Urinary bladder (tissue), 3 donors: ENCODE measurements at regions not wholly inside any gene's neighbourhood (a gene's known extent, or its start where the extent isn't known, plus 50 kb on each side); places are given as distances from the start of the nearest gene placed in this dataset.

ENCODE experiments used
- DNase-seq: peaks from one replicate; pipeline ENCODE4 v3.0.0-alpha.2; 2015; ENCODE audit errors: extremely low spot score
- H3K27ac ChIP-seq: one replicate; pipeline ENCODE4 v1.5.1; 2013; ENCODE audit warnings: low read depth, mild to moderate bottlenecking, moderate library complexity
- H3K36me3 ChIP-seq: one replicate; pipeline ENCODE4 v1.6.1; 2013; ENCODE audit warnings: mild to moderate bottlenecking, moderate library complexity; ENCODE audit not compliant: insufficient read depth
- H3K4me1 ChIP-seq: one replicate; pipeline ENCODE4 v1.6.1; 2013; ENCODE audit warnings: mild to moderate bottlenecking, moderate library complexity; ENCODE audit not compliant: insufficient read depth
- H3K4me3 ChIP-seq: one replicate; pipeline ENCODE4 v1.5.1; 2013; ENCODE audit warnings: low read depth, low read length
- WGBS: extraction: QIAGEN DNeasy Blood & Tissue Kit; methylation state at CpG from one replicate; pipeline ENCODE4 v1.1.7; 2013; 5-methylcytosine and 5-hydroxymethylcytosine counted together
- donor health status: healthy with polysubstance abuse.
- donor health status: healthy.

DNA sequence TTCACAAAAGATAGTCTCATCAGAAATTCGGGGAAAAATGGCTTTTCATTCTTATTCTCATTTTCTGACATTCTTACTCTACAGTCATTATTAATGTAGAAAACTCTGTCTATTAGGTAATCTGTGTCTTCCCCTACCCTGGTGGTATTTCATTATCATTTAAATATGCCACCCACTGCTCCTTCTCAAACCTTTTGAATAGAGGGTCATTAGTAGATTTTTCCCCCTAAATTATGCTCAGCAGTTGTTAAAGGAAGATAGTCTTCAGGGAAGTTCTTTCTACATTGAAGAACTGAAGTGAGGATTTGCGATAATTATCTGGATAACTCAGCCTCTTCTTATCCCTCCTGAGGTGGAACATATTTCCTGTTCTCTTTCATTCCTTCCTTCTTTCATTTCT is 989.5 kb upstream of the RBFOX1 start:
- no peak for DNase-seq
- WGBS: 15% methylated on average over 2 of the region's 2 CpGs
- H3K4me1 ChIP-seq: no peaks in the 10 kb centered on the region
- no peak overlapping the region for H3K4me3 ChIP-seq
- H3K36me3 ChIP-seq: no peaks in the 10 kb centered on the region
- no peak overlapping the region for H3K27ac ChIP-seq

DNA sequence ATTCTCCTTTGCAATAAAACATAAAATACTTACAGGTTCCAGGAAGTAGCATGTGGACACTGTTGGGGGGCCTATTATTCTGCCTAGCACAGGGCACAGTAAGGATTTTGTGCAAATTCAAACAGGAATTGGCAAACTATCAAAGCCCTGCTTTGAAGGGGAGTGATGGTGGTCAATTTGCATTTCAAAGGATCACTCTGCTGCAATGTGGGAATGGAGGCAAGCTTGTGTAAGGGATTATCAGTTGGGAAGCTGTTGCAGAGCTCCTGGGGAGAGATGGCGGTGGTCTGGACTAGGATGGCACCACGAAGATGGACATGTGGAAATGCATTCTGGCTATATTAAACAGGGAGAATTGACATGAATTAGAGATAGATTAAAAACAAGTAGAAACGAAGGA is 990.7 kb upstream of the RBFOX1 start:
- no peaks in the 10 kb centered on the region for H3K4me1 ChIP-seq
- no peaks in the 10 kb centered on the region for H3K36me3 ChIP-seq
- no peak overlapping the region for H3K4me3 ChIP-seq
- no peak for DNase-seq
- no peak overlapping the region for H3K27ac ChIP-seq
- WGBS: 43% methylated on average over 3 of the region's 3 CpGs

DNA sequence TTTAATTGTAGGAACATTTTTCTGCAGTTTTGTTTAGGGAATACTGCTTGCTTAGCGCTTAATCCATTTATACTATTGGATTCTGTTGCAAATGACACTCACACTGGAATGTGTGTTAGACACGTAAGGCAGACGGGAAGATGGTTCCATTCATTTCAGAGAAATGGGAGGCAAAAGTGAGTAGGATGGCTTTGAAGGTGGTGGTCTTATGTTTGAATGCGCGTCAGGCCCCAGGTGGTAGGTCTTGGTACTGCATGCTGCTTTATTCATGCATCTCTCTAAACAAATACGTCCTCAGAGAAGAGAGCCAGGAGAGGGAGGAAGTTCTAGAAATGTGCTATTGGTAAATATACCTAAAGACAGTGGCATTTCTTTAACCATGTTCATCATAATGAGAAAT is 997.6 kb upstream of the RBFOX1 start:
- Histone ChIP-seq H3K4me3 (no peak overlapping the region), H3K27ac (no peak overlapping the region), H3K36me3 (no peaks in the 10 kb centered on the region), H3K4me1 (no peaks in the 10 kb centered on the region)
- WGBS: 63% methylated on average over 6 of the region's 6 CpGs
- DNase-seq: no peak

DNA sequence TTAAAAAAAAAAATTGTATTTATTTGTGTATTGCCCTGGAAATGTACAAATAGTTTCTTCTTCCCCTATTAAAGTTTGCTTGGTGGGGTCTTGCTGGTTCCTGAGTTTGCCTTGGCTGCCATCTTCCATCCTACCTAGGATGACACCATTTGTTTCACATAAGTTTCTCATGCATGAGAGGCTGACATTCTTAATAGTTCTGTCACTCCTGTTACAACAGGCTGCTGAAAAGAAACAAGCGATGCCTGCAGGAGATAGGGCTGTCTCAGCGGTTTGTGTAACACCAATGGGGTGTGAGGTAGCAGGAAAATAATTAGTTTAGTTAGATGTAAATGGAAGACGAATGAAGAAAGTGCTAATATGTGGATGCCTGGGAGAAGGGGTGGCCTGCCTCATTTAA is 1000.9 kb upstream of the RBFOX1 start:
- no peak for DNase-seq
- Histone ChIP-seq H3K36me3 (no peaks in the 10 kb centered on the region), H3K4me3 (no peak overlapping the region), H3K27ac (no peak overlapping the region), H3K4me1 (no peaks in the 10 kb centered on the region)
- WGBS: 49% methylated on average over 3 of the region's 3 CpGs

DNA sequence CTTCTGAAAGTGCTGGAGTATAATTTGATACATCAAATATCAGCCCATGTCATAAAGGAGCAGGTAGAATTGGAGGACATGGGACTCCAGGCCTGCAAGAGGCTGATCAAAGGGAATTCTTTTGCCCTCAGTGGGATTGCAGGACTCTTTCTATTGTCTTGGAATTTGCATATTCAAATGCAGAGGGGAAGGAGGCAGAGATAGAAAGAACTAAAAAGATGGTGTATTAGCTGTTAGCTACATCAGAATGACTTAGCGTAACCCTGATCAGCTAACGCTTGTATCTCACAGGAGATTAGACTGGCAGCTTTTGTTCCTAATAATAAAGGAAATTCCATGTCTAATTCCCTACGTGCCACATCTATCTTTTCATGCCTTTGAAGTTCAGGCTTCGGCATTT is 1014.7 kb upstream of the RBFOX1 start:
- DNase-seq: no peak
- no peaks in the 10 kb centered on the region for H3K36me3 ChIP-seq
- H3K4me3 ChIP-seq: no peak overlapping the region
- H3K27ac ChIP-seq: no peak overlapping the region
- 41% methylated on average over 4 of the region's 4 CpGs for WGBS
- H3K4me1 ChIP-seq: no peaks in the 10 kb centered on the region

DNA sequence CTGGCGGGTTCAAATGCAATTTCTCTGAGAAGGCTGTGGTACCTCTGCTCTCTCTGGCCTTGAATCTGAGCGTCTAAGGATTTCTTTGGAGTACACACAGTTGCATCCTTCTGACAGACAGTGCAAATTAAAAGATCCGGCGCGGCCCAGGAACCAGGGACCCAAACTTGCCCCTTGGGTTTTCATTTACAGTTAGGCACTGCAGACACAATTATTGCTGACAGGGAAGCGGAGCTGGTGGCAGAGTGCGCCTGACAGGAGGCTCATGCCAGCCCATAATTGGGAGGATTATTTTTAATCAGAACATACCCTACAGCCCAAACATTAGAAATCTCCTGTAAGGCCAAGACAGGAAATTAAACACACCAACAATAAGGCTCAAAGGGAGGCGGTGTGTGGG is 1023.4 kb upstream of the RBFOX1 start:
- no peaks in the 10 kb centered on the region for H3K36me3 ChIP-seq
- H3K4me1 ChIP-seq: no peaks in the 10 kb centered on the region
- H3K4me3 ChIP-seq: no peak overlapping the region
- no peak overlapping the region for H3K27ac ChIP-seq
- 45% methylated on average over 8 of the region's 8 CpGs for WGBS
- DNase-seq: no peak

DNA sequence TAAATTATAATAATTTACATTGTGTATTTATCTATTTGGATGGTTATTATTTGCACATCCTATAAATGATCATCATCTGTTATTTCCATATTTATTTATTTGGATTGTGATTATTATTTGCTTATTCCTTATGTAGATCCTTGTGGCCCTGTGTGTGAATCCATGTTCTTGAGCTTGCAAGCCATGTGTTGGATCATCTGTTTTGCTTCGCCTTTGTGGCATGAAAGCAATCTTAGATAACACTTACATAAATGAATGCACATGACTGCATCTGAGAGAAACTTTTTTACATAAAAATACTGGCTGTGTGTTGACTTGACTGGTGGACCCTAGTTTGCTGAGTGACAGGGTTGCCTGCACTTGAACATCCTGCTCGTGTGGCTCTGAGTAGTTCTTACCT is 1024.5 kb upstream of the RBFOX1 start:
- Histone ChIP-seq H3K4me3 (no peak overlapping the region), H3K4me1 (no peaks in the 10 kb centered on the region), H3K27ac (no peak overlapping the region), H3K36me3 (no peaks in the 10 kb centered on the region)
- WGBS: 55% methylated on average over 2 of the region's 2 CpGs
- DNase-seq: no peak

DNA sequence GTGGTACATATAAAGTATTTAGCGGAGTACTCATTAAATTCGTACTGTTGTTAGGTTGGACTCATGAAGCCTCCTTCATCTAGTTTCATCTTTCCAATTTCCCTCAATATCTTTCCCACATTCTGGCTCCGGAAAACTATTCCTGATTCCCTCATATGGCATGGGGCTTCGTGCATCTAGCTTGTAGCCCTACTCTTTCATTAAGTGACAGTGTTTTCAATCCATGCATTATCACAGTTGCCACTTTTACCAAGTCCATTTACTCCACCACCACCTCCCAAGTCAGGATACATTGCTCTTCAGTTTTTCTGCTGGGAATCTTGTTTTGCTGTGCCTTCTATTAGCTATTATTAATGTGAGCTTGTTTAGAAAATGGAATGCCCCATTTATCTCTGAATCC is 1032.1 kb upstream of the RBFOX1 start:
- 89% methylated on average over 4 of the region's 4 CpGs for WGBS
- Histone ChIP-seq H3K36me3 (no peaks in the 10 kb centered on the region), H3K4me1 (no peaks in the 10 kb centered on the region), H3K4me3 (no peak overlapping the region), H3K27ac (no peak overlapping the region)
- DNase-seq: no peak

DNA sequence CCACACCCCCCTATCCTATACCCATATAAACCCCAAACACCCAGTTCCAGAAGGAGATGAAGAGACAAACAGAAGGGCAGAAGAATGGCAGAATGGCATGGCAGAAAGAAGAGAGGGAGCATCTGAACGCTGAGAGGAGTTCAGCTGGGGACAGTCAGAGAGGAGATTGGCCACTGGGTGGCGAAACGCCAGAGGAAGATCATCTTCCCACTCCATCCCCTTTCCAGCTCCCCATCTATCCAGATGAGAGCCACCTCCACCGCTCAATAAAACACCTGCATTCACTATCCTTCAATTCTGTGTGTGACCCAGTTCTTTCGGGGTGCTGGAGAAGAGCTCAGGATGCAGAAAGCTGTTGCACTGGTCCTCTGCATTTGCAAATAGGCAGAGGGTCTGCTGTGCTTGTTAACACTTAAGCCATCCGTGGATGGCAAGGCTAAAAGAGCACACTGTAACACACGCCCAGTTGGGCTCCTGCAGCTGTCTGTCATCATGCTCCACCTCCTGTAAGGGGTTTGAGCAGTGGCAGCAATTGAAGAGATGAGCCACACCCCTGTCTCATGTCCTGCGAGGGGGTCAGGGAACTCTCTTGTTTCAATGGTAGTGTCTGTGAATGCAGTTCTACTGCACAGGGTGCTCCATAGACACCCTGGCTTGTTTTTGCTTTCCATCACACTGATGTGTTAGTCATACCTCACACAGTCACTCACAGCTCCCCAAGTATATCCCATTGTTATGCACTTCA is 1034.8 kb upstream of the RBFOX1 start:
- Histone ChIP-seq H3K36me3 (no peaks in the 10 kb centered on the region), H3K4me1 (no peaks in the 10 kb centered on the region), H3K4me3 (no peak overlapping the region), H3K27ac (no peak overlapping the region)
- WGBS: 74% methylated on average over 8 of the region's 8 CpGs
- DNase-seq: no peak

DNA sequence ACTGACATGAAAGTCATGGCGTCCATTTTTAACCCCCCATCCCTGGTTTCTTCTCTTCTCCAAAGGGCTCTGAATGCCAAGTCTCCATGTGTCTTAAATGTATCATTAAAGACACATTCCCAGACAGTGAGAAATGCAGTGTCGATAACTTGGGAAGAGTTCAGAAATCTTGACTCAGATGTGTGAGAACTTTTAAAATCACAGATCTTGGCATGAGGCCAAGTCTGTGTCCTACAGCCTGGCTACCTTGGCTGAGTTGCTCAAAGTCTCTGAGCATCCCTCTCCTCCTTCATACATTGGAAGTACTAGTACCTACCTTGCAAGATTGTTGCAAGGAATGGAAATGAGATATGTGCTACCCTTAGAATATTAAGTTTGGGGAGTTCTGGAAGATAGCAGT is 1046.5 kb upstream of the RBFOX1 start:
- 81% methylated on average over 2 of the region's 2 CpGs for WGBS
- Histone ChIP-seq H3K27ac (no peak overlapping the region), H3K36me3 (no peaks in the 10 kb centered on the region), H3K4me3 (no peak overlapping the region), H3K4me1 (no peaks in the 10 kb centered on the region)
- no peak for DNase-seq

DNA sequence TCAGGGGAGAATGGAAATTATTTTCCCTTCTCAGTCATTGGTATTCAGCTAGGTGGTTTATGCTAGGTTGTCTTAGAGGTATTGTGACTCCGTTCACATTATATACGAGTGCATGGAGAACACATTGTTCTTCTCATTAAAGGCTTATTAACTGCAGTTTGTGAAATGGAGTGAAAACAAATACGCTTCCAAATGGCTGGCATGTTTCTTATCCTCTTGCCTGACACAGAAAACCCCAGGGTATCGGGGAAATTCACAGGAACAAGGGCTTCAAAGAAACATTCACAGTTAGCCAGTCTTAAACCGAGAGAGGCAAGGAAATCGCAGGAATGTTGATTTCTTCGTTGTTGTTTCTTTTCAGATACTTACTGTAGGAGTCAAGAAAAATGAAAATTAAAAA is 1047.9 kb upstream of the RBFOX1 start:
- H3K27ac ChIP-seq: no peak overlapping the region
- H3K4me1 ChIP-seq: no peaks in the 10 kb centered on the region
- H3K4me3 ChIP-seq: no peak overlapping the region
- 43% methylated on average over 7 of the region's 7 CpGs for WGBS
- no peaks in the 10 kb centered on the region for H3K36me3 ChIP-seq
- DNase-seq: no peak

DNA sequence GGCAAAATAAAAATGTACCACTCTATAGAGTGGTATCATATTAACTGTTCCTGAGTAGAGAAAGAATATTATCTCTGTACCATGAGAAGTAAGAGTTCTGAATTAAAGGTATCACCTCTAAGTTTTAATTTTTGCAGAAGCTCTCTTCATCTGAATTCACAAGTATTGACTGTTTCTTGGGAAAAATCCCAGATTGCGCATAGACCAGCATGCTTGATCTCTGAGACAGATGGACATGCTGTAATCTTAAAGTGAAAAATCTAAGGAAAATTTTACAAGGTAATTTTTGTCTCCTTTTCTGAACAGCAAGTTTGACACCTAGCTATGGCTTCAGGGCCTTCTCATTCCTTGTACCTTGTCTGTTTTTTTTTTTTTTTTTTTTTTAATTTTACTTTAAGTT is 1050.7 kb upstream of the RBFOX1 start:
- Histone ChIP-seq H3K4me1 (no peaks in the 10 kb centered on the region), H3K36me3 (no peaks in the 10 kb centered on the region), H3K27ac (no peak overlapping the region), H3K4me3 (no peak overlapping the region)
- 98% methylated on average over 1 of the region's 1 CpG for WGBS
- DNase-seq: no peak

DNA sequence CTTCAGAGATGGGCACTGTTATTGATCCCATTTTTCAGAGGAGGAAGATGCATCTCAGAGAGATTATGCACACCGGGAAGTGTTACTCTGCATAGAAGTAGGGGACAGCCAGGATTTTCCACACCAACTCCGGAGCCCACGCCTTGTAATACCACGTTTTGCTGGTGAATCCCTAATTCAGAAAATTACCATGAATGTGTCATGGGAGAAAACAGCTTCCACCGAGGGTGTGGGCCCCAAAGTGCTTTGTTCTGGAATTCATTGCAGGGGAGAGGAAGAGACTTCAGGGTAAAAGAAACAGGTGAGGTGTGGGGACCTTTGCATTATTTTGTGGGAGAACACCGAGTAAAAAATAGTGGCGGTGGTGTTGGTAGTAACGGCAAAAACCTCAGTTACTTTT is 1051.4 kb upstream of the RBFOX1 start:
- 85% methylated on average over 8 of the region's 8 CpGs for WGBS

DNA sequence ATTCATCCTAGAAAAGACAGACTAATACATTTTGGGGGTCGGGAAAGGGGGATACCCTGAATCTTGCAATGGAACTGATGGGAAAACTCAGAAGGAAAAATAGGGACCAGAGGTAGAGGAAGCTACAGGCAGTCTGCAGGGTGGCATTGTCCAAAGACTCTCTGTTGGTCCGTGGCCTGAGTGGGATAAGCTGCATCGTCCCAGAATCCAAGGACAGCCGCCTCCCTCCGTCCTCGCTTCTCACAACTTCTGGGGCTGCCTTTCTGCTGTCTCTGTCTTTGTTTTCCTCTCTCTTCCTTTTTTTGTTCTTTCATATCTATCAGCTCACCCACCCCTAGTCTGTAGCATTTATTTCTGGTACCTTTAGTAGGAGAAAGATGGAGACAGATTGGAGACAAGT is 1052.6 kb upstream of the RBFOX1 start:
- no peaks in the 10 kb centered on the region for H3K36me3 ChIP-seq
- H3K27ac ChIP-seq: no peak overlapping the region
- DNase-seq: no peak
- no peaks in the 10 kb centered on the region for H3K4me1 ChIP-seq
- no peak overlapping the region for H3K4me3 ChIP-seq
- WGBS: 49% methylated on average over 6 of the region's 6 CpGs

More for the DNA sequence above, 1051.4 kb upstream of the RBFOX1 start:
- no peak overlapping the region for H3K27ac ChIP-seq
- no peak for DNase-seq
- no peak overlapping the region for H3K4me3 ChIP-seq
- no peaks in the 10 kb centered on the region for H3K36me3 ChIP-seq
- H3K4me1 ChIP-seq: no peaks in the 10 kb centered on the region

DNA sequence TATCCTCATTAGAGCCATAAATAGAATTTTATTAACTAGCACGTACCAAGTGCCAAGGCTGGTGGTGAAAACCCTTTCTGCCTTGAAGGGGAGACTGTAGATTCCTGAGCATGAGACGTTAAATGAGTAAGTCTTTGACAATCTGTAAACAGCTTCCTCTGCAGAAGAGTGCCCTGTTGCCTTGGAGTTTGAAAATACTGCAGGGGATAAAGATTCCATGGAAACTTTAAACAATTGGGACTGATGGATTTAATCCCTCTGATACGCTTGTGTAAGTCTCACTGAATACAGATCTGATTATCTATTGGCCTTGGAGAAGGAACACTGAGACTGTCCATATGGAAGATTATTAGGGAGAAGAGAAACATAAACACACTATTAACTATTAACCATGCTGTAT is 1053.4 kb upstream of the RBFOX1 start:
- no peak for DNase-seq
- H3K4me1 ChIP-seq: no peaks in the 10 kb centered on the region
- H3K36me3 ChIP-seq: no peaks in the 10 kb centered on the region
- H3K27ac ChIP-seq: no peak overlapping the region
- 13% methylated on average over 3 of the region's 3 CpGs for WGBS
- H3K4me3 ChIP-seq: no peak overlapping the region
